ENCODE measurements at regions not wholly inside any gene's neighbourhood (a gene's known extent, or its start where the extent isn't known, plus 50 kb on each side); places are given as distances from the start of the nearest gene placed in this dataset.

DNA sequence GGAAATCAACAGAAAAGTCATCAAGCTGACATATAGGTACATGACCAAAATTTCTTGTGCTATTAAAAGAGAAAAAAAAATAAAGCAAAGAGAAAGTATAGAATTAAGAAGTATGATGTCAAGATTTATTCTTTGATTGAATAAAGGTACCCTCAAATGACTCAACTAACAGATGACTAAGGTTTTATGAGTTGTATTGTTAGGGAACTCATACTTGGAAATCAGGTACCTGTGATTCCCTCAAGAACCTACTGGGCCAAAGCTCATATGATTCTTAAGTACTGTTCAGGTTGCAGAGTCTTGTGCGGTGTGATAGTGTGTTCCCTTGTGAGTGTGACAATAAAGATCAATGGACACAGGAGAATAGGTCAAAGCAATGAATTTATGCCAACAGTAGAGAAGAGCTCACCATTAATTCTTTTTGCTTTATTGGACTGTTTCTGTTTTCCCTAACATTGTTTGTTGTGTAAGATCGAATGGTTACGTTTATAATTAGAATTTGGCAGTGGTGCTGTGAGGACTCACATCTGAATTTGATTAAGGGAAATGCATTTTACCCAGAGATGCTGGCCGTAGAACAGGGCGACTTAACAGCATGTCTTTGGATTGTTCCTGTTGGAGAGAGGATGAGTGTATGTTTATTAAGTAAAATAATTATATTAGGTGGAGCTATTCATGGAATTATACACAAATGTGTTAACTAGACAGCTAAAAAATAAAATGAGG lies 293.2 kb upstream of the SEMA3D start:
- H3K4me3 Mint-ChIP-seq = no peak overlapping the region
- H3K36me3 Mint-ChIP-seq (ENCODE audit: low read depth) = no peaks in the 10 kb centered on the region
- H3K27ac Mint-ChIP-seq = no peak overlapping the region
- CTCF ChIA-PET = no interaction called here
- H3K4me1 Mint-ChIP-seq = no peaks in the 10 kb centered on the region
- POLR2A ChIA-PET = no interaction called here
- H3K27me3 Mint-ChIP-seq = no peaks in the 10 kb centered on the region
- DNase-seq = no peak
- H3K9me3 Mint-ChIP-seq = peaks cover 1% of the 10 kb centered on the region

GRCh38 chr7:85478530-85478929 lies 291.7 kb upstream of the SEMA3D start:
- no peaks in the 10 kb centered on the region for H3K36me3 Mint-ChIP-seq (ENCODE audit: low read depth)
- no peak overlapping the region for H3K4me3 Mint-ChIP-seq
- DNase-seq = no peak
- H3K27ac Mint-ChIP-seq = no peak overlapping the region
- ChIA-PET POLR2A (no interaction called here), CTCF (no interaction called here)
- no peaks in the 10 kb centered on the region for H3K4me1 Mint-ChIP-seq
- peaks cover 1% of the 10 kb centered on the region for H3K9me3 Mint-ChIP-seq
- no peaks in the 10 kb centered on the region for H3K27me3 Mint-ChIP-seq

GRCh38 chr7:85475476-85475875 lies 288.6 kb upstream of the SEMA3D start:
- Mint-ChIP-seq H3K36me3 (ENCODE audit: low read depth) (no peaks in the 10 kb centered on the region), H3K4me3 (no peak overlapping the region), H3K27me3 (no peaks in the 10 kb centered on the region), H3K27ac (no peak overlapping the region), H3K9me3 (peaks cover 1% of the 10 kb centered on the region), H3K4me1 (no peaks in the 10 kb centered on the region)
- ChIA-PET CTCF (no interaction called here), POLR2A (no interaction called here)
- no peak for DNase-seq

GRCh38 chr7:85475071-85475470 lies 288.2 kb upstream of the SEMA3D start:
- H3K27me3 Mint-ChIP-seq = no peaks in the 10 kb centered on the region
- POLR2A ChIA-PET = no interaction called here
- H3K27ac Mint-ChIP-seq = no peak overlapping the region
- H3K36me3 Mint-ChIP-seq (ENCODE audit: low read depth) = no peaks in the 10 kb centered on the region
- no peak overlapping the region for H3K4me3 Mint-ChIP-seq
- no peaks in the 10 kb centered on the region for H3K4me1 Mint-ChIP-seq
- CTCF ChIA-PET = no interaction called here
- DNase-seq = no peak
- H3K9me3 Mint-ChIP-seq = peaks cover 1% of the 10 kb centered on the region

DNA sequence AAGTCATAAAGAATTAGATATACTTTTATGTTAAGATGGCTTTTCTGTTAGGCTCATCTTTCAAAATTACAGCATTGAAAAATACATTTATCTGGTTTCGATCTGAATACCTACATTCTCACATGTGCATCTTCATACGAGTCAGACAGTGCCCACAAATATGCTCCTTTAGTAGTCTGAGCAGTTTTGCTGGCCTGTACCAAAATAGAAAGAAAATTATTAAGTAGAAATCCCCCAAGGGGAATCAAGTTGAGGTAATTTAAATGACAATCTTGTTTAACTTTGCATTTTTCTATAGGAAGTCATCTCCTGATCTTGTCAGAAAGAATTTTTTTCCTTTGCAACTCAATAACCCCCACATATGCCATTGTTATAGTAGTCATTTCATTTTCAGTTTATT lies 287.4 kb upstream of the SEMA3D start:
- Mint-ChIP-seq H3K36me3 (ENCODE audit: low read depth) (no peaks in the 10 kb centered on the region), H3K9me3 (no peaks in the 10 kb centered on the region), H3K27me3 (no peaks in the 10 kb centered on the region), H3K4me1 (no peaks in the 10 kb centered on the region), H3K4me3 (no peak overlapping the region), H3K27ac (no peak overlapping the region)
- CTCF ChIA-PET = no interaction called here
- DNase-seq = no peak
- POLR2A ChIA-PET = no interaction called here

DNA sequence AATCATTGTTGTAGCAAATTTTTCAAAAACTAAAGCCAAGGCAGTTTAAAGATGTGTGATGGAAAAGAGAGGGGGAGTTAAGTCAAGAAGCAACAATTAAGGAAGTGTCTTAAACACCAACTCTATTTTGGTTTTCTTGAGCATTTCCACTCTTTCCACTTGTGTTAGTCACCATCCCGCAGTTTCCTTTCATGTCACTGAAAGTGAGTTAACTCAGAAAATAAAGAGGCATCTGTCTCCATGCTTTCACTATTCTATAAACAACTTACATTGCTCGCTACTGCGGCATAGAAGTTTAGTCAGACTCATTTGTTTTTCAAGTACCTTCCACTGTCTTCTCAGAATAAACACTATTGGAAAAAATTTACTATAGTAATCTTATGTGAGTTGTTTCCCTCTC lies 284.9 kb upstream of the SEMA3D start:
- H3K4me1 Mint-ChIP-seq = no peaks in the 10 kb centered on the region
- CTCF ChIA-PET = no interaction called here
- no peak for DNase-seq

GRCh38 chr7:85471307-85471706 lies 284.5 kb upstream of the SEMA3D start:
- no peaks in the 10 kb centered on the region for H3K36me3 Mint-ChIP-seq (ENCODE audit: low read depth)
- no peak for DNase-seq
- H3K27ac Mint-ChIP-seq = no peak overlapping the region
- H3K4me1 Mint-ChIP-seq = no peaks in the 10 kb centered on the region
- ChIA-PET CTCF (no interaction called here), POLR2A (no interaction called here)
- H3K27me3 Mint-ChIP-seq = no peaks in the 10 kb centered on the region
- H3K9me3 Mint-ChIP-seq = no peaks in the 10 kb centered on the region
- H3K4me3 Mint-ChIP-seq = no peak overlapping the region

More for the DNA sequence above, 284.9 kb upstream of the SEMA3D start:
- H3K36me3 Mint-ChIP-seq (ENCODE audit: low read depth) = no peaks in the 10 kb centered on the region
- no peak overlapping the region for H3K4me3 Mint-ChIP-seq
- POLR2A ChIA-PET = no interaction called here
- no peaks in the 10 kb centered on the region for H3K9me3 Mint-ChIP-seq
- no peak overlapping the region for H3K27ac Mint-ChIP-seq
- no peaks in the 10 kb centered on the region for H3K27me3 Mint-ChIP-seq

GRCh38 chr7:85469446-85470010 lies 282.7 kb upstream of the SEMA3D start:
- H3K9me3 Mint-ChIP-seq = no peaks in the 10 kb centered on the region
- no peak overlapping the region for H3K4me3 Mint-ChIP-seq
- ChIA-PET POLR2A (no interaction called here), CTCF (no interaction called here)
- no peaks in the 10 kb centered on the region for H3K4me1 Mint-ChIP-seq
- DNase-seq = no peak
- no peak overlapping the region for H3K27ac Mint-ChIP-seq
- no peaks in the 10 kb centered on the region for H3K36me3 Mint-ChIP-seq (ENCODE audit: low read depth)
- no peaks in the 10 kb centered on the region for H3K27me3 Mint-ChIP-seq

GRCh38 chr7:85464042-85464651 lies 277.3 kb upstream of the SEMA3D start:
- ChIA-PET CTCF (no interaction called here), POLR2A (no interaction called here)
- Mint-ChIP-seq H3K27ac (no peak overlapping the region), H3K4me1 (no peaks in the 10 kb centered on the region), H3K9me3 (no peaks in the 10 kb centered on the region), H3K27me3 (no peaks in the 10 kb centered on the region), H3K36me3 (ENCODE audit: low read depth) (no peaks in the 10 kb centered on the region), H3K4me3 (no peak overlapping the region)
- no peak for DNase-seq

GRCh38 chr7:85462671-85463070 lies 275.8 kb upstream of the SEMA3D start:
- ChIA-PET POLR2A (no interaction called here), CTCF (no interaction called here)
- Mint-ChIP-seq H3K27me3 (no peaks in the 10 kb centered on the region), H3K36me3 (ENCODE audit: low read depth) (no peaks in the 10 kb centered on the region), H3K4me3 (no peak overlapping the region), H3K4me1 (no peaks in the 10 kb centered on the region), H3K27ac (no peak overlapping the region), H3K9me3 (no peaks in the 10 kb centered on the region)
- DNase-seq = no peak

- no peak overlapping the region for H3K4me3 Mint-ChIP-seq
- POLR2A ChIA-PET = no interaction called here
- no peak for DNase-seq
- no peaks in the 10 kb centered on the region for H3K9me3 Mint-ChIP-seq
- H3K27me3 Mint-ChIP-seq = no peaks in the 10 kb centered on the region
- CTCF ChIA-PET = no interaction called here
- H3K4me1 Mint-ChIP-seq = no peaks in the 10 kb centered on the region
- H3K27ac Mint-ChIP-seq = no peak overlapping the region
- no peaks in the 10 kb centered on the region for H3K36me3 Mint-ChIP-seq (ENCODE audit: low read depth)
Observed at GRCh38 chr7:85457911-85458310, 271.1 kb upstream of the SEMA3D start.

GRCh38 chr7:85456254-85456653 lies 269.4 kb upstream of the SEMA3D start:
- H3K9me3 Mint-ChIP-seq = no peaks in the 10 kb centered on the region
- no peak for DNase-seq
- no peaks in the 10 kb centered on the region for H3K4me1 Mint-ChIP-seq
- no peak overlapping the region for H3K4me3 Mint-ChIP-seq
- H3K27ac Mint-ChIP-seq = no peak overlapping the region
- no peaks in the 10 kb centered on the region for H3K36me3 Mint-ChIP-seq (ENCODE audit: low read depth)
- no peaks in the 10 kb centered on the region for H3K27me3 Mint-ChIP-seq
- CTCF ChIA-PET = no interaction called here
- POLR2A ChIA-PET = no interaction called here

GRCh38 chr7:85454904-85455303 lies 268.0 kb upstream of the SEMA3D start:
- DNase-seq = no peak
- H3K4me3 Mint-ChIP-seq = no peak overlapping the region
- no peaks in the 10 kb centered on the region for H3K27me3 Mint-ChIP-seq
- no peaks in the 10 kb centered on the region for H3K4me1 Mint-ChIP-seq
- ChIA-PET CTCF (no interaction called here), POLR2A (no interaction called here)
- H3K9me3 Mint-ChIP-seq = no peaks in the 10 kb centered on the region
- H3K36me3 Mint-ChIP-seq (ENCODE audit: low read depth) = no peaks in the 10 kb centered on the region
- no peak overlapping the region for H3K27ac Mint-ChIP-seq

- POLR2A ChIA-PET = no interaction called here
- no peak overlapping the region for H3K4me3 Mint-ChIP-seq
- H3K9me3 Mint-ChIP-seq = no peaks in the 10 kb centered on the region
- H3K27ac Mint-ChIP-seq = no peak overlapping the region
- H3K36me3 Mint-ChIP-seq (ENCODE audit: low read depth) = no peaks in the 10 kb centered on the region
- no peaks in the 10 kb centered on the region for H3K4me1 Mint-ChIP-seq
- H3K27me3 Mint-ChIP-seq = no peaks in the 10 kb centered on the region
- no peak for DNase-seq
- CTCF ChIA-PET = no interaction called here
Observed at GRCh38 chr7:85452674-85453073, 265.8 kb upstream of the SEMA3D start.

Measured in activated CD4-positive, alpha-beta memory T cell treated with anti-CD3 and anti-CD28 coated beads, Interleukin-2, amount 10 ng/mL, durations not matched to agents 7 days and 5 days (primary cell).